DOHH2 (cell line): ENCODE measurements at regions not wholly inside any gene's neighbourhood (a gene's known extent, or its start where the extent isn't known, plus 50 kb on each side); places are given as distances from the start of the nearest gene placed in this dataset.

Experiments used
- H3F3A ChIP-seq: fragments of 200-600 bp; sonication (generic), shearing (Covaris generic); 2 replicates; pipeline ENCODE4 v1.6.0; 2016; ENCODE audit warnings: antibody characterized with exemption, mild to moderate bottlenecking; ENCODE audit not compliant: control insufficient read depth, insufficient read depth
- H3K27ac ChIP-seq: fragments of 200-600 bp; sonication (generic); 2 replicates; pipeline ENCODE4 v1.5.1; 2014; ENCODE audit warnings: low read depth, mild to moderate bottlenecking, low read length, moderate library complexity
- H3K27me3 ChIP-seq: fragments of 200-600 bp; sonication (generic); 2 replicates; pipeline ENCODE4 v1.6.1; 2014; ENCODE audit warnings: mild to moderate bottlenecking, low read length, mixed read lengths; ENCODE audit not compliant: control insufficient read depth
- H3K36me3 ChIP-seq: fragments of 200-600 bp; sonication (generic); 2 replicates; pipeline ENCODE4 v1.6.1; 2014; ENCODE audit warnings: mild to moderate bottlenecking, low read length, moderate library complexity, mixed read lengths; ENCODE audit not compliant: control insufficient read depth
- H3K4me1 ChIP-seq: fragments of 200-600 bp; sonication (generic); 2 replicates; pipeline ENCODE4 v1.6.1; 2014; ENCODE audit warnings: mild to moderate bottlenecking, low read length, mixed read lengths; ENCODE audit not compliant: control insufficient read depth
- H3K4me2 ChIP-seq: fragments of 200-600 bp; sonication (generic); 2 replicates; pipeline ENCODE4 v1.6.0; 2014; ENCODE audit warnings: mild to moderate bottlenecking, low read length, moderate library complexity
- H3K4me3 ChIP-seq: fragments of 200-600 bp; sonication (generic); 2 replicates; pipeline ENCODE4 v1.5.1; 2014; ENCODE audit warnings: mild to moderate bottlenecking, low read length, mixed read lengths
- H3K79me2 ChIP-seq: fragments of 200-600 bp; sonication (generic); 2 replicates; pipeline ENCODE4 v1.6.1; 2014; ENCODE audit warnings: mild to moderate bottlenecking, low read length, mixed read lengths; ENCODE audit not compliant: control insufficient read depth
- H3K9me2 ChIP-seq: fragments of 200-600 bp; sonication (generic); replicated peaks from 2 replicates; pipeline ENCODE4 v1.6.1; 2014; ENCODE audit warnings: mild to moderate bottlenecking, low read length, mixed read lengths; ENCODE audit not compliant: control insufficient read depth
- H3K9me3 ChIP-seq: fragments of 200-600 bp; sonication (generic); 2 replicates; pipeline ENCODE4 v1.6.1; 2014; ENCODE audit warnings: antibody characterized with exemption, low read length, mixed read lengths; ENCODE audit not compliant: control insufficient read depth, insufficient read depth
- H4K20me1 ChIP-seq: fragments of 200-600 bp; sonication (generic); 2 replicates; pipeline ENCODE4 v1.6.0; 2014; ENCODE audit warnings: low read depth, mild to moderate bottlenecking, antibody characterized with exemption, low read length, moderate library complexity; ENCODE audit not compliant: control insufficient read depth, insufficient read depth
- EZH2phosphoT487 ChIP-seq: fragments of 200-600 bp; sonication (generic); IDR thresholded peaks from 2 replicates; pipeline ENCODE4 v1.6.1; 2017; ENCODE audit warnings: borderline replicate concordance, mild to moderate bottlenecking, antibody characterized with exemption, low read length, moderate library complexity, mixed read lengths
- TF ChIP-seq, protein P1 (sequence below): fragments of 200-600 bp; sonication (generic); IDR thresholded peaks from one replicate; pipeline ENCODE4 v1.5.1; 2014; ENCODE audit warnings: antibody characterized with exemption, mild to moderate bottlenecking, low read depth, low read length; ENCODE audit not compliant: poor library complexity, severe bottlenecking

- Histone ChIP-seq H3K9me2 (no peaks in the 10 kb centered on the region), H3K27ac (no peak overlapping the region), H4K20me1 (no peaks in the 10 kb centered on the region), H3K27me3 (no peaks in the 10 kb centered on the region), H3K4me2 (no peak overlapping the region), H3K36me3 (no peaks in the 10 kb centered on the region), H3K79me2 (no peaks in the 10 kb centered on the region), H3K4me3 (no peak overlapping the region), H3K9me3 (peaks cover 5% of the 10 kb centered on the region; the same call in 1 of the 2 replicates), H3K4me1 (no peaks in the 10 kb centered on the region), H3F3A (no peaks in the 10 kb centered on the region)
- TF ChIP-seq, protein P1, sequence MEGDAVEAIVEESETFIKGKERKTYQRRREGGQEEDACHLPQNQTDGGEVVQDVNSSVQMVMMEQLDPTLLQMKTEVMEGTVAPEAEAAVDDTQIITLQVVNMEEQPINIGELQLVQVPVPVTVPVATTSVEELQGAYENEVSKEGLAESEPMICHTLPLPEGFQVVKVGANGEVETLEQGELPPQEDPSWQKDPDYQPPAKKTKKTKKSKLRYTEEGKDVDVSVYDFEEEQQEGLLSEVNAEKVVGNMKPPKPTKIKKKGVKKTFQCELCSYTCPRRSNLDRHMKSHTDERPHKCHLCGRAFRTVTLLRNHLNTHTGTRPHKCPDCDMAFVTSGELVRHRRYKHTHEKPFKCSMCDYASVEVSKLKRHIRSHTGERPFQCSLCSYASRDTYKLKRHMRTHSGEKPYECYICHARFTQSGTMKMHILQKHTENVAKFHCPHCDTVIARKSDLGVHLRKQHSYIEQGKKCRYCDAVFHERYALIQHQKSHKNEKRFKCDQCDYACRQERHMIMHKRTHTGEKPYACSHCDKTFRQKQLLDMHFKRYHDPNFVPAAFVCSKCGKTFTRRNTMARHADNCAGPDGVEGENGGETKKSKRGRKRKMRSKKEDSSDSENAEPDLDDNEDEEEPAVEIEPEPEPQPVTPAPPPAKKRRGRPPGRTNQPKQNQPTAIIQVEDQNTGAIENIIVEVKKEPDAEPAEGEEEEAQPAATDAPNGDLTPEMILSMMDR, result no peak
- no peak for TF ChIP-seq EZH2phosphoT487
Observed at GRCh38 chr2:226644399-226644865, 155.2 kb downstream of the IRS1 start.

GRCh38 chr2:226643946-226644282, 155.7 kb downstream of the IRS1 start:
- no peaks in the 10 kb centered on the region; the same call in 1 of the 2 replicates for H3K9me3 ChIP-seq
- H3K27ac ChIP-seq, result no peak overlapping the region
- H4K20me1 ChIP-seq, result no peaks in the 10 kb centered on the region
- H3K9me2 ChIP-seq, result no peaks in the 10 kb centered on the region
- no peaks in the 10 kb centered on the region for H3F3A ChIP-seq
- no peak overlapping the region for H3K4me2 ChIP-seq
- H3K4me1 ChIP-seq, result no peaks in the 10 kb centered on the region
- H3K4me3 ChIP-seq, result no peak overlapping the region
- H3K36me3 ChIP-seq, result no peaks in the 10 kb centered on the region
- H3K79me2 ChIP-seq, result no peaks in the 10 kb centered on the region
- no peaks in the 10 kb centered on the region for H3K27me3 ChIP-seq
- TF ChIP-seq, protein P1, result no peak
- TF ChIP-seq EZH2phosphoT487, result no peak

DNA sequence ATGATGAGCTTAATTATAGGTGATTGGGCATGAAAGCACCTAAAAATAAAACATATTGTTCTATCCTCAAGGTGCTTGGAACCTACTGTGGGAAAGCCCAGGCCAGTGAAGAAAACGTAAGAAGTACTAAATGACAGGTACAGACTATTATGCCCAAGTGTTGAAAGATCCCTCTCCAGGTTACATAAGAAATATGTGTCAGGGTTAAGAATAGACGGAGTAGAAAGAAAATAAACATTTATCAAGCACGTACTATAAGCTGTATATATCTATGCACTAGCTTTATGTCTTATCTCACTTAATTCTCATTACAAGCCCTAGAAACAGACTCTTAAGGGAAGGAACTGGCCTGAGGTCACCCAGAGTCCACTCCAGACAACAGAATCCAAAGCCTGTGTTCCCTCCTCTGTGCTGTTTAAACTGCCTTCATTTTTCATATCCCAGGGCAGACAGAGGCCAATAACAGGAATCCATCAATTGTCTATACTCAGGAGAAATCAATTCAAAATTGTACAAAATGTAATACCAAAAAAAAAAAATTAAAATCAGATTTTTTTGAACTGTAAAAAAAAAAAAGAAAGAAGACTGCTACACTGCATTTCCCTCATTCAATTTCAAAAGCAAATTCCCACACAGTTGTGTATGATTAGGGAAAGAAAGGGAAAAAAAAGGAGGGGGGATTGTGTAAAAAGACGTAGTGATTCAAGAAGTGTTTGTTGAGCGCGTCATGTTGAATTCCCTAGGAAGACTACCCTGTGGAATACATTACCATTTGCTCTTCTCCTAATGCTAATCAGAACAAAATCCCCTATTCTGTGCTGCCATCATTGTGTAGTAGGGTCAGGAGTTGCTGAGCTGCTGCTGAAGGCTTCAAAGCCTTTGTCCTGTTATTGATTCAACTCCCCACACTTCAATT, 156.3 kb downstream of the IRS1 start:
- no peak overlapping the region for H3K4me3 ChIP-seq
- no peaks in the 10 kb centered on the region for H3K27me3 ChIP-seq
- H3K9me3 ChIP-seq, result no peaks in the 10 kb centered on the region
- no peaks in the 10 kb centered on the region for H3K36me3 ChIP-seq
- no peaks in the 10 kb centered on the region for H3K79me2 ChIP-seq
- H3K4me2 ChIP-seq, result no peak overlapping the region
- H3K4me1 ChIP-seq, result no peaks in the 10 kb centered on the region
- TF ChIP-seq, protein P1, result no peak
- TF ChIP-seq EZH2phosphoT487, result no peak
- H3F3A ChIP-seq, result no peaks in the 10 kb centered on the region
- H3K27ac ChIP-seq, result no peak overlapping the region
- H4K20me1 ChIP-seq, result no peaks in the 10 kb centered on the region
- H3K9me2 ChIP-seq, result no peaks in the 10 kb centered on the region
